Mesothelial cell of epicardium (in vitro differentiated cells): ENCODE measurements at regions not wholly inside any gene's neighbourhood (a gene's known extent, or its start where the extent isn't known, plus 50 kb on each side); places are given as distances from the start of the nearest gene placed in this dataset.
"Not testable (repeated sequence)": the region's sequence is repeated elsewhere in the genome, so short reads cannot be mapped to it uniquely, and the experiment has no call there.

Experiments
- DNase-seq, 2 experiments: peaks; one replicate each; pipeline ENCODE4 v3.0.0; 2021; ENCODE audit warnings: low spot score in 2 of 2; ENCODE audit not compliant: unreplicated experiment in 2 of 2
- H3K27ac Mint-ChIP-seq: 2 replicates; pipeline ENCODE4 v1.8.0; 2021; ENCODE audit warnings: mixed read lengths
- H3K27me3 Mint-ChIP-seq: 2 replicates; pipeline ENCODE4 v1.8.0; 2021; ENCODE audit warnings: low read depth, mixed read lengths
- H3K36me3 Mint-ChIP-seq: 2 replicates; pipeline ENCODE4 v1.8.0; 2021; ENCODE audit warnings: mixed read lengths
- H3K4me1 Mint-ChIP-seq: 2 replicates; pipeline ENCODE4 v1.8.0; 2021; ENCODE audit warnings: mixed read lengths
- H3K4me3 Mint-ChIP-seq: 2 replicates; pipeline ENCODE4 v1.8.0; 2021; ENCODE audit warnings: mild to moderate bottlenecking, moderate library complexity, mixed read lengths
- H3K9me3 Mint-ChIP-seq: 2 replicates; pipeline ENCODE4 v1.8.0; 2021; ENCODE audit warnings: mixed read lengths

- not testable (repeated sequence) for H3K27ac Mint-ChIP-seq, H3K9me3 Mint-ChIP-seq, H3K27me3 Mint-ChIP-seq, DNase-seq, H3K36me3 Mint-ChIP-seq, H3K4me3 Mint-ChIP-seq, H3K4me1 Mint-ChIP-seq
Observed at GRCh38 chr9:67470739-67471138, 388.0 kb upstream of the ANKRD20A1 start.

DNA sequence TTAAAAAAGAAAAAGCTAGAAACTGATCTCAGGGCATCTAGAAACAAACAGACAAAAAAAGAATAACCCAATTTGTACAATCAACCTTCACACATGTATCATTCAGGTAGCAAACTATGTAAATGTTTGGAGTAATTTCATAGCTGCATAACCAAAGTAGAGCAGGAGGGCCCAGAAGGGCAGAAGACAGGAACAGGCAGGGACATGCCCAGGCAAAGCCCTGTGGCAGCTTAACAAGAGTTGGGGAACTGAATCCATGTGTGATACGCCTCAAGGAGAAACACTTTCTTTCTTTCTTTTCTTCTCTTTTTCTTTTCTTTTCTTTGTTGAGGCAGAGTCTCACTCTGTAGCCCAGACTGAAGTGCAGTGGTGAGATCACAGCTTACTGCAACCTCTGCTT lies 390.4 kb upstream of the ANKRD20A1 start:
- not testable (repeated sequence) for H3K4me3 Mint-ChIP-seq, H3K9me3 Mint-ChIP-seq, DNase-seq, H3K27ac Mint-ChIP-seq, H3K4me1 Mint-ChIP-seq, H3K36me3 Mint-ChIP-seq, H3K27me3 Mint-ChIP-seq

GRCh38 chr9:67461796-67462757 lies 396.7 kb upstream of the ANKRD20A1 start:
- DNase-seq, H3K27me3 Mint-ChIP-seq, H3K4me1 Mint-ChIP-seq, H3K4me3 Mint-ChIP-seq, H3K9me3 Mint-ChIP-seq, H3K36me3 Mint-ChIP-seq, H3K27ac Mint-ChIP-seq: not testable (repeated sequence)

GRCh38 chr9:67452941-67453340 lies 405.8 kb upstream of the ANKRD20A1 start:
- not testable (repeated sequence) for H3K36me3 Mint-ChIP-seq, DNase-seq, H3K27ac Mint-ChIP-seq, H3K27me3 Mint-ChIP-seq, H3K9me3 Mint-ChIP-seq, H3K4me3 Mint-ChIP-seq, H3K4me1 Mint-ChIP-seq

- H3K9me3 Mint-ChIP-seq, H3K4me3 Mint-ChIP-seq, H3K36me3 Mint-ChIP-seq, H3K4me1 Mint-ChIP-seq, H3K27me3 Mint-ChIP-seq, H3K27ac Mint-ChIP-seq, DNase-seq: not testable (repeated sequence)
Observed at GRCh38 chr9:67442313-67442712, 416.4 kb upstream of the ANKRD20A1 start.

- DNase-seq, H3K36me3 Mint-ChIP-seq, H3K9me3 Mint-ChIP-seq, H3K4me3 Mint-ChIP-seq, H3K27ac Mint-ChIP-seq, H3K4me1 Mint-ChIP-seq, H3K27me3 Mint-ChIP-seq: not testable (repeated sequence)
Observed at GRCh38 chr9:67437011-67437410, 421.7 kb upstream of the ANKRD20A1 start.

- not testable (repeated sequence) for H3K4me3 Mint-ChIP-seq, DNase-seq, H3K27ac Mint-ChIP-seq, H3K36me3 Mint-ChIP-seq, H3K4me1 Mint-ChIP-seq, H3K27me3 Mint-ChIP-seq, H3K9me3 Mint-ChIP-seq
Observed at GRCh38 chr9:67424881-67425280, 432.5 kb upstream of the SPATA31A3 start.

DNA sequence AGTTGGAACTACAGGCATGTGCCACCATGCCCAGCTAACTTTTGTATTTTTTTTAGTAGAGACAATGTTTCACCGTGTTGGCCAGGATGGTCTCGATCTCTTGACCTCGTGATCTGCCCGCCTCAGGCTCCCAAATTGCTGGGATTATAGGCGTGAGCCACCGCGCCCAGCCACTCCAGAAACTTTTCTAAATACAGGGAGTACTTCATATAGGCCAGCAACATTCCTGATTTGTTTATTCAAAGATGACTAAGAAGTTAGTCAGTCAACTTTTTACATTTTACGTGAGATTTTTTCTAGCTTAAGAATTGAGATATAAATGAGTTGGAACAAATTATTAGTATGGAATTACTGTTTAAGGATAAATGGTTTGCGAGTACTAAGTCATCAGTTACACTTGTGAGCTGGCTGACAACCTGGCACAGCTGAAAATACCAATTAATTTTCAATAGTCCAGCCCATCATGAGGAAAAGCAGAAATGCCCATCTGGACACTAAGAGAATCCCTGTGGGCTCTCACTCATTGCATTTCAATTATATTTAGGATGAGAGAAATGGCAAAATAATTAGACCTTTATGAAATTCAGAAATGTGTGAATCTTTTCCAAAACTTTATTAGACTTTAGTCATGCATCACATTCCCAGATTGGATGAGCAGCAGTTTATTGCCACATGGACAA lies 430.8 kb upstream of the SPATA31A3 start:
- H3K4me1 Mint-ChIP-seq, H3K36me3 Mint-ChIP-seq, H3K9me3 Mint-ChIP-seq, H3K4me3 Mint-ChIP-seq, H3K27me3 Mint-ChIP-seq, DNase-seq, H3K27ac Mint-ChIP-seq: not testable (repeated sequence)

DNA sequence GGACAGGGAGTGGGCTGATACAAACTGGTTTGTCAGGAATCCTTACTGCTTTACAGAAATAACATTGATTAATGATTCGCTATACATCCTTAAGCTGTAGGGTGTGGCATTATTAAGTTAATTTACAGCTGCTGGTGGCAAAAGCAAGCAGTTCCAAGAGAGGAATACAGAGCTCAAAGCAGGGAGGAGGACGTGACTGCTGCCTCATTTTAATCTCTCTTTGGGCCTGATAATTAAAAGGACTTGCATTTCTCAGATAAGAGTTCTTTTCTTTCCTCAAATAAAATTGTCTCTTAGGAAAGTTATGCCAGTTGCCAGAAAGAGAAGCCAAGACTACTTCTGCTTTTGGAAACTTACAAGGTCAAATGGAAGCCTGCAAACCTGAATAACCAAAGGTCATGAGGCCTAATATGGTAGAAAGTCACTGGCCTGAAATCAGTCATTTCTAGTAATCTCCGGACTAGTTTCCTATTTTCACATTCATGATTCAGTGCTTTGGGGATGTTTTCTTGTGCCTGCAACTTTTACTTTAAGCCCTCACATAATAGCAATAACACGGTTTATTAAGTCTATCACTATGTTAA lies 426.2 kb upstream of the SPATA31A3 start:
- not testable (repeated sequence) for DNase-seq, H3K27me3 Mint-ChIP-seq, H3K36me3 Mint-ChIP-seq, H3K9me3 Mint-ChIP-seq, H3K4me1 Mint-ChIP-seq, H3K27ac Mint-ChIP-seq, H3K4me3 Mint-ChIP-seq

DNA sequence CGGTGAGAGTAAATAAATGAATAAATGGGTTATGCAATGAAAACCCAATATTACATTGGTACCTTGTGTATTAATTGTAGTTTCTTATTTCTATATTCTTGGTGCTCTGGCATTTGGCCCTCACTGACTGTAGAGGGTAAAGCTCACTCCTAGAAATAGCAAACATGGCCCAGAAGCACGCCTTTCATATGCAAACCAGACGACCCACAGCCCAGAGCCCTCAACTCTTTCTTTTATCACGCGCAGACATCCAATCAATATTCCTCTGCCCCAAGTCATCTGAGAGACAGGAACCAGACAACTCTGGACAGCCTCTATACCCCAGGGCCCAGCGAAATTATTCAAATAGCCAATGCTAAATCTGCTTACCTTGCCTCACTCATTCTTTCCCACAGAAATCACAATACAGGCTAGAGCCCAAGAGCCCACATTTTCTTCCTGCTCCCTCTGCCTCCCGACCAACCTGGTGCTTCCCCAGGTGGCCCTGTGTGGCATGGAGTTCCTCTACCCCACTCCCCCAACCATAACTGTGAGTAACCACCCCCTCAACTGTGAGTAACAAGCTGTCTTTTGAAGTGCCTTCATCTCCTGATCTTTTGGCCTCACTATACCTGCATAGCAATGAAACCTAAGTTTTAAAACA lies 425.1 kb upstream of the SPATA31A3 start:
- DNase-seq, H3K36me3 Mint-ChIP-seq, H3K27me3 Mint-ChIP-seq, H3K27ac Mint-ChIP-seq, H3K4me1 Mint-ChIP-seq, H3K9me3 Mint-ChIP-seq, H3K4me3 Mint-ChIP-seq: not testable (repeated sequence)

GRCh38 chr9:67416639-67417038 lies 424.3 kb upstream of the SPATA31A3 start:
- DNase-seq, H3K4me3 Mint-ChIP-seq, H3K36me3 Mint-ChIP-seq, H3K9me3 Mint-ChIP-seq, H3K27ac Mint-ChIP-seq, H3K4me1 Mint-ChIP-seq, H3K27me3 Mint-ChIP-seq: not testable (repeated sequence)

GRCh38 chr9:67410606-67411220 lies 418.4 kb upstream of the SPATA31A3 start:
- H3K9me3 Mint-ChIP-seq, H3K4me1 Mint-ChIP-seq, H3K27ac Mint-ChIP-seq, H3K27me3 Mint-ChIP-seq, H3K4me3 Mint-ChIP-seq, H3K36me3 Mint-ChIP-seq, DNase-seq: not testable (repeated sequence)

DNA sequence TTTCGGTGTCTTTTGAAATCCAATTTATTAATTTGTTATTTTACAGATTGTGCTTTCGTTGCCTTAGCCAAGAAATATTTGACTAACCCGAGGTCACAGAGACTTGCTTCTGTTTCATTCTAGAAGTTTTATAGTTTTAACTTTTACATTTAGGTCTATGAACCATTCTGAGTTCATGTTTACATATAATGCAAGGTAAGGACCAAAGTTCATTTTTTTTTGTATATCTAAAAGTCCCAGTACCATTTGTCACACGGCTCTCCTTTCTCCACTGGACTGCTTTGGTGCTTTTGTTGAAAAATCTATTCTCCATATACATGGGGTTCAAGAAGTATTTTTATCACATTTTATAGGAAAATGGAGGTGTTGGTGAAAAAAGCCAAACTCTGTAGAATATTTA lies 411.4 kb upstream of the SPATA31A3 start:
- not testable (repeated sequence) for H3K27ac Mint-ChIP-seq, H3K9me3 Mint-ChIP-seq, H3K4me3 Mint-ChIP-seq, H3K4me1 Mint-ChIP-seq, H3K36me3 Mint-ChIP-seq, DNase-seq, H3K27me3 Mint-ChIP-seq
